ENCODE measurements at regions not wholly inside any gene's neighbourhood (a gene's known extent, or its start where the extent isn't known, plus 50 kb on each side); places are given as distances from the start of the nearest gene placed in this dataset.

DNA sequence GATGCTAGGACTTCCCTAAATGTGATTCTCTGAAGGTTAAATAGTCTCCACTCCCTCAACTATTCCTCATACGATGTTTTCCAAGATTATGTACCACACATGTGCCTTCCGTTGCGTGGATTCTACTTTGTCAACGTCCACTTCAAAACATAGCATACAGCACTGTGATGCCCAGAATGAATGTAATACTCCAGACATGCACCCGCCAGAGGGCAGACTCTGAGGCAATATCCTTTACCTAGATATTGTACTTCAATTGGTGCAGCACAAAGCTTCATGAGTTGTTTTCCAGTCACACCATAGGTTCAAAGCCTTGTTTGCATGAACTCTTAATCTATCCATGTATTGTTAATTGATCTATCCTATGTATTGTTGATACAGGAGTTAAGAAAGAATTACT lies 201.0 kb upstream of the NABP1 start:
- Mint-ChIP-seq H3K27me3 (ENCODE audit: insufficient read depth) (peaks cover 9% of the 10 kb centered on the region), H3K27ac (no peak overlapping the region), H3K9me3 (peaks cover 14% of the 10 kb centered on the region), H3K36me3 (ENCODE audit: low read depth) (no peaks in the 10 kb centered on the region), H3K4me3 (no peak overlapping the region), H3K4me1 (ENCODE audit: low read depth) (no peaks in the 10 kb centered on the region)
- intact Hi-C loops (cut with micrococcal nuclease), result no loop called here
- no peak for DNase-seq (ENCODE audit: low spot score)

DNA sequence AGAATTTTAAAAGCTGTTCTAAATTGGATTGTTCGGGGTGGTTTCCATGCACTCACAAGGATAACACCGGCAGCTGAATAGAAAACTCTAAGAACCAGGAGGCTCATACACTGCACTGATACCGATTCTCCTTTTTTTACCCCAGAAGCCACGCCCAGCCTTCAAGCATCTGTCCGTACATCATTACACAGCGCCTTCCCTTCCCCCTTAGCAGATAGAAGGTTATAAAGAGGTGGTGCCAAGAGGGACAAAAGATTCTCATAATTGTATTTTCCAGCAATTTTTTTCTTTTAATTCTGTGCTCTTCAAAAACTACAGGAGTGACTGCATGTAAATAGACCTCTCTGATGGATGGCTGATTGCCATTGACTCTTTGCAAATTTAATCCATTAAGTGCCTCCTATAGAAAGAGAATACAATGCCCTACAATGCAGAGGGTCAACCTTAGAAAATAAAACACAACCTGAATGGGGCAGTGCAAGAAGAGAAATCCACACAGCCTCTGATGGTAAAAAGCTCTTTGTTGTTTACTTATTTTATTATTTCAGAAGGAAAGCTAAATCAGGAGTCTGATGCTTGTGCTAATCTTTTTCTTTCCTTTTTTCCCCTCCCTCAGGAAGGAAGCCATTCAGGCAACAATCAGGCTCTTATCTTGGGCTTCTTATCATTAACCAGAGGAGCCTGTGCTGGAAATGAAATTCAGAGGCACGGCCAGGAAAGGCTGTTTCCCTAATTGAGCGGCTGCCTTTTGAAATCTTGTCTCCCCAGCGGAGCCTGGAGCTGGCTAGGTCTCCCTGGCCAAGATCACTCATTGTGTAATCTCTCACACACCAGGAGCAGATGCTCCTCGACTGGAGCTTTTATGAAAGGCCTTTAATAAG lies 198.9 kb upstream of the NABP1 start:
- H3K4me3 Mint-ChIP-seq, result no peak overlapping the region
- H3K36me3 Mint-ChIP-seq (ENCODE audit: low read depth), result no peaks in the 10 kb centered on the region
- no peak overlapping the region for H3K27ac Mint-ChIP-seq
- peaks cover 24% of the 10 kb centered on the region for H3K9me3 Mint-ChIP-seq
- H3K4me1 Mint-ChIP-seq (ENCODE audit: low read depth), result no peaks in the 10 kb centered on the region
- DNase-seq (ENCODE audit: low spot score), result no peak
- intact Hi-C loops (cut with micrococcal nuclease), result no loop called here
- peaks cover 13% of the 10 kb centered on the region for H3K27me3 Mint-ChIP-seq (ENCODE audit: insufficient read depth)

DNA sequence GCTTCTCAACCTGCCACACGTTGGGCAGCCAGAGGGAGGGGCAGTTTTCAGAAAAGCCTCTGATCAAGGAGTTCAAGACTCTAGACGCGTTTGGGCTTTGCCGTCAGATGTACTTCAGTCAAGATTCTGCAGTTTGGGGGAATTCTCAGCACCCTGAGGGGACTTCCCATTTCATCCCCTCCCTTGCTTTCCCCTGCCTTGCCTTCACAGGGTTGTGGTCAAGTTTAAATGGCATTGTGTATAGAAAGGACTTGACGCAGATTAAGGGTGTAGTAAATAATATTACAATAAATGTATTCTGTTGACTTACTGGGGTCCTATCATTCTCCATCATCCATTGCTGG lies 198.3 kb upstream of the NABP1 start:
- H3K4me1 Mint-ChIP-seq (ENCODE audit: low read depth), result no peaks in the 10 kb centered on the region
- no peaks in the 10 kb centered on the region for H3K36me3 Mint-ChIP-seq (ENCODE audit: low read depth)
- no peak overlapping the region for H3K4me3 Mint-ChIP-seq
- peaks cover 24% of the 10 kb centered on the region for H3K9me3 Mint-ChIP-seq
- intact Hi-C loops (cut with micrococcal nuclease), result no loop called here
- no peak overlapping the region for H3K27ac Mint-ChIP-seq
- no peak for DNase-seq (ENCODE audit: low spot score)
- peaks cover 13% of the 10 kb centered on the region for H3K27me3 Mint-ChIP-seq (ENCODE audit: insufficient read depth)

DNA sequence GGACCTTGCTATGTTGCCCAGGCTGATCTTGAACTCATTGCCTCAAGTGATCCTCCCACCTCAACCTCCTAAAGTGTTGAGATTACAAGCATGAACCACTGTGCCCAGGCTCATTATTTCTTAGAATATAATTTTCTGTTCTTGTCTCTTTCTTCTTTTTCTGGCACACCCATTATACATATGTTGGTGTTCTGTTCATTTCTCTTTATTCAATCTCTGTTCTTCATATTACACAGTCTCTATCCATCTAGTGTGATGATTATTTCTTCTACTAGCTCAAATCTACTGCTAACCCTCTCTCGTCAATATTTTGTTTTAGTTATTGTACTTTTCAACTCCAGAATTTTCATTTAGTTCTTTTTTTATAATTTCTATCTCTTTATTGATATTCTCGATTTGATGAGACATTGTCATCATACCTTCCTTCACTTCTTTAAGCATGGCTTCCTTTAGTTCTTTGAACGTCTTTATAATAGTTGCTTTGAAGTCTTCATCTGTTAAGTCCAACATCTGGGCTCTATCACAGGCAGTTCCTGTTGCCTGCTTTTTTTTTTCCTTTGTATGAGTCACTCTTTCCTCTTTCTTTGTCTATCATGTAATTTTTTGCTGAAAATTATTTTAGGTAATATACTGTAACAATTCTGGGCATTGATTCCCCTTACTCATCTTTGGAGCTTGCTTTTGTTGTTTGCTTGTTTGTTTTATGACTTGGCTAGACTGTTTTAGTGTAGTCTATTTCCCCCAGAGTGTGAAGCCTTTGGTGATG lies 196.4 kb upstream of the NABP1 start:
- intact Hi-C loops (cut with micrococcal nuclease), result no loop called here
- Mint-ChIP-seq H3K9me3 (peaks cover 24% of the 10 kb centered on the region), H3K27ac (no peak overlapping the region), H3K4me3 (no peak overlapping the region), H3K4me1 (ENCODE audit: low read depth) (no peaks in the 10 kb centered on the region), H3K27me3 (ENCODE audit: insufficient read depth) (peaks cover 13% of the 10 kb centered on the region), H3K36me3 (ENCODE audit: low read depth) (no peaks in the 10 kb centered on the region)
- no peak for DNase-seq (ENCODE audit: low spot score)

DNA sequence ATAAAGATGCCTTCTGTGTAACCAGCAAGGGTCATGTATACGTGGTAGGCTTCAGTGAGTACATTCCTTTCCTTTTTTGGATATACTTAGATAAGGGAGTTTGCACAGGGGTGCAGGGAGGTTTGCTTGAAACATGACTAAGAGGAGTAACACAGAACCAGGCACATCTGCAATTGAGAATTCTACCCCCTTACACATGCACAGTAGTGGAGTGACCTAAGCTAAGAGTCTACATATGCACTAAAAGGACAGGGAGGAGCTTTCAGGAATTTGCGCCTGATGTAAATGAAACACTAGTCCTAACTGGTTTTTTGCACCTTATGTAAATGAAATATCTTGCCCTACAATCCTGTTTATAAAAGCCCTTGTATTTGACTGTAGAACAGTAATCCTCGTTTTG lies 194.8 kb upstream of the NABP1 start:
- Mint-ChIP-seq H3K27ac (no peak overlapping the region), H3K9me3 (peaks cover 24% of the 10 kb centered on the region), H3K27me3 (ENCODE audit: insufficient read depth) (peaks cover 13% of the 10 kb centered on the region), H3K36me3 (ENCODE audit: low read depth) (no peaks in the 10 kb centered on the region), H3K4me1 (ENCODE audit: low read depth) (no peaks in the 10 kb centered on the region), H3K4me3 (no peak overlapping the region)
- no peak for DNase-seq (ENCODE audit: low spot score)
- intact Hi-C loops (cut with micrococcal nuclease), result no loop called here

DNA sequence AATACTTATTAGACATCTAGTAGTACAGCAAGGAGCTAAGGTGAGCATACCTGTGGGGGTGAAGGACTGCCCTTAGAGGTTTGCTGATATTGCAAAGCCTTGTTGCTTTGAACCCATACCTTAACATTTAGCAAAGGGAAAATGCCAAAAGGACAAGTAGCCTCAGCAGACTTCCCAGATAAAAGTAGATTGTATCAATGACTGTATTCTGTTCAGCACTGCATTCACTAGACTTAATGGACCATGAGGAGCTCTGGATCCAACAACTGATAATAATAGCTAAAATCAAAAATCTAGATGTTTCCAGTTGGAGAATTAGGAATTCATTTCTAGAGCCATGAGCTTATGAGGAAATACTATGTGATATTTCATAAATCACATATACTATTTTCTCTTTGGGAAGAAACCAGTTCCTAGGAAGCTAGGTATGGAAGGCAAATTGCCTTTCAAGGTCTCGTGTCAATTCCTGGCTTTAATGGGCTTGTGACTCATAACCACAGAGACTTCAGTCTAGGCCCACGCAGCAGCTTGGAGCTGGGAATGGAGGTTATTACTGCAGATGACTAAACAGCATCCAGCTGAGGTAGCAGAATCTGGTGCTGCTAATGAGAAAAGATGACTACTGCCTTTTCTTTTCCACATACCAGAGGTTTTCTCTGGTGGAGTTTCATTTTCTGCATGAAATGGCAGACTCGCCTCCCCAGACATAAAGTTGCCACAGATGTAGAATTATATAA lies 191.2 kb upstream of the NABP1 start:
- Mint-ChIP-seq H3K4me1 (ENCODE audit: low read depth) (no peaks in the 10 kb centered on the region), H3K9me3 (peaks cover 11% of the 10 kb centered on the region), H3K27me3 (ENCODE audit: insufficient read depth) (peaks cover 4% of the 10 kb centered on the region), H3K4me3 (no peak overlapping the region), H3K36me3 (ENCODE audit: low read depth) (no peaks in the 10 kb centered on the region), H3K27ac (no peak overlapping the region)
- no peak for DNase-seq (ENCODE audit: low spot score)
- intact Hi-C loops (cut with micrococcal nuclease), result no loop called here

DNA sequence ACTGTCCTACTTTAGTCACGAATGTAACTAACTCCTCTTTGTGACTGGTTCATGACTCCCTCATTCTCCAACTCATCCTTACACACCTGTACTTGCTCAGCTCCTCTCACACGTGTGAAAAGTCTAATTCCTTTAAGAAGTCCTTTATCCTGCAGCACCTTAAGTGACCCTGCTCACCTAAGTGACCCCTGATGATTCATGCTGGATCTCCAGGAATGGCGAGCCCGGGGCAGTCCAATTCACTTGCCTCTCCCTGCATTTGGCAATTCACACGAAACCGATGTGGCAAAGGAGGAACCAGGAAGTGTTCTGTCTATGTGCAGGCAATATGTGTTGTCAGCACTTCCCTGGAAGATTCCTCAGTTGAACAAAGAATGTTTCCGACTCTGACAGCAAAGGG lies 189.8 kb upstream of the NABP1 start:
- Mint-ChIP-seq H3K4me1 (ENCODE audit: low read depth) (no peaks in the 10 kb centered on the region), H3K4me3 (no peak overlapping the region)
- intact Hi-C loops (cut with micrococcal nuclease), result no loop called here

DNA sequence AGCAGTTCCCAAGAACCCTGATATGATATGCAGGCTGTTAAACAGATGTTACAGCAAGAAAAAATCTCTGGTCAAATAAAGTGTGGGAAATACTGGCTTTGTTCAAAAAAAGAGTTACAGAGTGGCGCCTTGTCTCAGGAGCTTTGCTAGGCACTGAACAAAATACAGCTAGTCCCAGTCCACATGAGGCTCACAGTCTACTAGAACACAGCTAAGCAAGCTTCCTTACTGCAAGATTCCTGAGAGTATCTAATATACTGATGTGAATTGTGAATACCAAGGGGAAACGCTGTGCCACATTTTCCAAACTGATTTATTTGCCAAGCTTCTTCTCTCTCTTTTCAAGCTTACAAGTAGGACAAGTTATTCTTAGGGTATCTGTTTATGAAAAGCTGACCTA lies 188.8 kb upstream of the NABP1 start:
- Mint-ChIP-seq H3K27me3 (ENCODE audit: insufficient read depth) (no peaks in the 10 kb centered on the region), H3K27ac (no peak overlapping the region), H3K36me3 (ENCODE audit: low read depth) (no peaks in the 10 kb centered on the region), H3K4me3 (no peak overlapping the region), H3K4me1 (ENCODE audit: low read depth) (no peaks in the 10 kb centered on the region), H3K9me3 (no peaks in the 10 kb centered on the region)
- no peak for DNase-seq (ENCODE audit: low spot score)
- intact Hi-C loops (cut with micrococcal nuclease), result no loop called here

More for the DNA sequence above, 189.8 kb upstream of the NABP1 start:
- Mint-ChIP-seq H3K27ac (no peak overlapping the region), H3K36me3 (ENCODE audit: low read depth) (no peaks in the 10 kb centered on the region), H3K27me3 (ENCODE audit: insufficient read depth) (peaks cover 4% of the 10 kb centered on the region), H3K9me3 (no peaks in the 10 kb centered on the region)
- DNase-seq (ENCODE audit: low spot score), result no peak

DNA sequence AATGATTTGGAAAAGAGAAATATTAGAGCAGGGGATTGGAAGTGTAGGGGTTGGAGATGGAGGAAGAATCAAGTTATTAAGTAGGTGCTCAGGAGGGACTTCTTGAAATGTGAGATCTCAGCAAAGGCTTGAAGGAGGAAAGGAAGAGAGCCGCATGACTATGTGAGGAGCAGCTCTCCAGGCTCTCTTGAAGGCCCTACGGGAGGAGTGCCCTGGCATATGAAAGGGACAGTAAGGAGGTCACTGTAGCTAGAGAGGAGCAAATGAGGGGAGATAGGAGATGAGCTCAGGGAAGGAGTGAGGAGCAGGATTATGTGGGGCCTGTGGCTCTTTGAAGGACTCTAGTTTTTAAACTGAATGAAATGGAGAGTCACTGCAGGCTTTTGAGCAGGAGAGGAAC lies 181.1 kb upstream of the NABP1 start:
- Mint-ChIP-seq H3K27ac (no peak overlapping the region), H3K9me3 (no peaks in the 10 kb centered on the region), H3K27me3 (ENCODE audit: insufficient read depth) (no peaks in the 10 kb centered on the region), H3K36me3 (ENCODE audit: low read depth) (no peaks in the 10 kb centered on the region), H3K4me1 (ENCODE audit: low read depth) (no peaks in the 10 kb centered on the region), H3K4me3 (no peak overlapping the region)
- intact Hi-C loops (cut with micrococcal nuclease), result no loop called here
- no peak for DNase-seq (ENCODE audit: low spot score)

DNA sequence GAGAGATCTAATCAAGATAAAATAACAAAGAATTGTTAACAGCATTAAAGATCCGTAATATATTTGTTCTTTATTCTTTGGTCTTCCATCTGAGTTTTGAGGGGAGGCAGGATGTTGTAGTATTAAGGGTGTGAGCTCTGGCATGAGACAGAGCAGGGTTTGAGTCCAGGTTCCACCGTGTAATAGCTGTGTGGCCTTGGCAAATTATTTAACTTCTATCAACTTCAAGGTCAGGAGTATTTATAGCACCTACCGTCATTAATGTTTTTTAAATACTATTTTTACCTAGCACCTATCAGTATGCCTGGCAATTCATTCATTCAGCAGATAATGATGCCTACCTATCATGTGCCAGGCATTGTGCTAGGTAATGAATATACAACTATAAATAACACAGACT lies 180.1 kb upstream of the NABP1 start:
- DNase-seq (ENCODE audit: low spot score), result no peak
- H3K4me3 Mint-ChIP-seq, result no peak overlapping the region
- no peak overlapping the region for H3K27ac Mint-ChIP-seq
- H3K36me3 Mint-ChIP-seq (ENCODE audit: low read depth), result no peaks in the 10 kb centered on the region
- intact Hi-C loops (cut with micrococcal nuclease), result no loop called here
- H3K9me3 Mint-ChIP-seq, result no peaks in the 10 kb centered on the region
- H3K27me3 Mint-ChIP-seq (ENCODE audit: insufficient read depth), result no peaks in the 10 kb centered on the region
- H3K4me1 Mint-ChIP-seq (ENCODE audit: low read depth), result no peaks in the 10 kb centered on the region

DNA sequence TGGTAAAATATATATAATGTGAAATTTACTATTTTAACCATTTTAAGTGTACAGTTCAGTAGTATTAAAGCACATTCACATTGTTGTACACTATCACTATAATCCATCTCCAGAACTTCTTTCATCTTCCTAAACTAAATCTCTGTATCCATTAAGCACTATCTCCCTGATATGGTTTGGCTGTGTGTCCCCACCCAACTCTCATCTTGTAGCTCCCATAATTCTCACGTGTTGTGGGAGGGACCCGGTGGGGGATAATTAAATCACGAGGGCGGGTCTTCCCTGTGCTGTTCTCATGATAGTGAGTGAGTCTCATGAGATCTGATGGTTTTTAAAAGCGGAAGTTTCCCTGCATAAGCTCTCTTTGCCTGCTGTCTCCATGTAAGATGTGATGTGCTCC lies 178.9 kb upstream of the NABP1 start:
- Mint-ChIP-seq H3K36me3 (ENCODE audit: low read depth) (no peaks in the 10 kb centered on the region), H3K27ac (no peak overlapping the region), H3K4me3 (no peak overlapping the region), H3K27me3 (ENCODE audit: insufficient read depth) (no peaks in the 10 kb centered on the region), H3K4me1 (ENCODE audit: low read depth) (no peaks in the 10 kb centered on the region), H3K9me3 (no peaks in the 10 kb centered on the region)
- intact Hi-C loops (cut with micrococcal nuclease), result no loop called here
- no peak for DNase-seq (ENCODE audit: low spot score)

DNA sequence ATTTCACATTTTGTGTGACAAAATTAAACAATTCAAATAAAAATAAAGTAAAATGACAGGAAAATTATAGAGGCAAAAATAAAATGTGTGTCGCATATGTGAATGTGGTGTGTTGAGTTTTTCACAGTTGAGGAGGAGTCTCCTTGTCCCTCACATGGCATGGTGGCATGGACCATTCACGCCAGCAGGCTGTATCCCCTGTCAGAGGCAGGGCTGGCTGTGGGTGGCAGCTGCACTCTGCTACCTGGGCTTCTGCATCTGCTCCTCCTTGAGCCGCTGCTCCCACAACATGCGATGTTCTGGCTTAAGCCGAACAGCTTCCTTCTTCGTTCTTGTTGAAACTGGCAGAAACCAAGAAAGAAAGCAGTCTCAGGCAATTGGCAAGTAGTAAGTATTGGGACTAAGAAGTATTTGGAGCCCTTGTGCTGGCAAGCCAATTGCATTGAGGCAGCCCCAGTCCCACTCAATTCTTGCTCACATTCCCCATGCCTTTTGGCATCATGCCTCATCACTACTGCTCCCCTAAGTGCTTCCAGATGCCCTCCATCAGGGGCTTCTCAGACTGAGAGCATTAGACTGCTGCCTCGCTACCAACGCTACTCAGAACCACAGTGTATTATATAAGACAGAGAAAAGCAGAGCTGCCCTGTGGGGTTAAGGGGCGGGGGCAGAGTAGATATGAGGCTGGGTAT lies 177.9 kb upstream of the NABP1 start:
- Mint-ChIP-seq H3K4me1 (ENCODE audit: low read depth) (no peaks in the 10 kb centered on the region), H3K36me3 (ENCODE audit: low read depth) (no peaks in the 10 kb centered on the region), H3K27me3 (ENCODE audit: insufficient read depth) (no peaks in the 10 kb centered on the region), H3K4me3 (no peak overlapping the region), H3K9me3 (no peaks in the 10 kb centered on the region), H3K27ac (no peak overlapping the region)
- intact Hi-C loops (cut with micrococcal nuclease), result no loop called here
- DNase-seq (ENCODE audit: low spot score), result no peak

DNA sequence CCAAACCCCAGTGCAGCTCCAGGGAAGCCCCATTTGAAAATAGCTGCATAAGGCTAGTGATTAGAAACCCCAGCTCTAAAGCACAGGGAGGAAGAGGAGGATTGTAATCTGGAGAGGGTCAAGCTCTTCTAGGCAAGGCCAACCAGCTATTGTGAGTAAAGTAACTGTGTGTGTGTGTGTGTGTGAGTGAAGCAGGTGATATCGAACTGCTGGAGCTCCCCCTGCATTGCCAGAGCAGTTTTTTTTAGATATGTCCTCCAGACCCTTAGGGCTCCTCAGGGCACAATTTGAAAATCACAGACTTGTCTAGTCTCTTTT lies 177.4 kb upstream of the NABP1 start:
- Mint-ChIP-seq H3K27ac (no peak overlapping the region), H3K4me3 (no peak overlapping the region), H3K4me1 (ENCODE audit: low read depth) (no peaks in the 10 kb centered on the region), H3K27me3 (ENCODE audit: insufficient read depth) (no peaks in the 10 kb centered on the region), H3K36me3 (ENCODE audit: low read depth) (no peaks in the 10 kb centered on the region), H3K9me3 (no peaks in the 10 kb centered on the region)
- intact Hi-C loops (cut with micrococcal nuclease), result no loop called here
- DNase-seq (ENCODE audit: low spot score), result no peak

Measured in activated T-helper 1 cell treated with anti-CD3 and anti-CD28 coated beads, Interleukin-12 subunit alpha, Interleukin-12 subunit beta, Interleukin-2, Interleukin-4 antibody, amounts not matched to agents 30 ng/mL and 10 ng/mL and 1 ng/mL, durations not matched to agents 14 hours and 24 hours and 36 hours (primary cell).